ELR (cell line): ENCODE measurements at regions not wholly inside any gene's neighbourhood (a gene's known extent, or its start where the extent isn't known, plus 50 kb on each side); places are given as distances from the start of the nearest gene placed in this dataset.

Experiments
- DNase-seq: peaks from one replicate; pipeline ENCODE4 v3.0.0-alpha.2; 2015; ENCODE audit warnings: low read depth

GRCh38 chr9:109830545-109830944, 50.5 kb downstream of the PALM2AKAP2 start:
- no peak for DNase-seq

GRCh38 chr9:109831998-109832658, 52.1 kb downstream of the PALM2AKAP2 start:
- DNase-seq, result no peak

DNA sequence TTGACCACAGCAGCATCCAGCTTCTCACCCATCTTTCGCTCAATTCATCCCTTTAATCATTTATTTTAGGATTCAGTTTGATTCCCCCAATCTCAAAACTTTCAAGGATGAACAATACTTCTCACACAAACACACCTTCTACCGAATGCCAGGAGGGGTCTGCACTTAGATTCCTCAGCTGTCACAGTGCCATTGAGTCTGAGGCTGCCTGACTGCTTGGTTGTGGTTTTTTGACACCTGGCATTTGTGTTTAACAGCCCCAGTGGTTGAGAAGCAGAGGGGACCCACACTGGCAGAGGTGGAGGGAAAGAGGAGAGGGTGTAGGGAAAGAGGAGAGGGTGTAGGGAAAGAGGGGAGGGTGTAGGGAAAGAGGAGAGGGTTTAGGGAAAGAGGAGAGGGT, 54.9 kb downstream of the PALM2AKAP2 start:
- no peak for DNase-seq

GRCh38 chr9:109843641-109844040, 63.6 kb downstream of the PALM2AKAP2 start:
- no peak for DNase-seq

DNA sequence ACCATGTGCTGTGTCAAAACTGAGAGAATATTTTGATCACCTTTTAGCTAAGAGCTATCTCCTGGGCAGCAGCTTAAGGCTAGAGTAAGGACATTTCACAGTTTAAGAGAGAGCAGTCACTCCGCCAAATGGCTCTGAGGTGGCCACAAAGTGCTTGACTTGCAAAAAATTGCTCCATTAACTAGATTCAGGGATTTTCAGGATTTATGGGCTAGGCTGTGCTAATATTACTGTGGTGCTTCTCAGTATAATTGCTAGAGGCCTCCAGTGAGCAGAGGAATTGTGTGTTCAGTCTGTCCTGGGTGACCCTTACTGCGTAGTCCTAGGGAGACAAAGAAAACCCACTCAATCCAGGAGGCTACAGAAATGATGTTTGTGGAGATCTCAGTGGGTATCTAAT, 65.2 kb downstream of the PALM2AKAP2 start:
- DNase-seq, result no peak

- DNase-seq, result no peak
These were observed 66.8 kb downstream of the PALM2AKAP2 start for GRCh38 chr9:109846776-109847175.

DNA sequence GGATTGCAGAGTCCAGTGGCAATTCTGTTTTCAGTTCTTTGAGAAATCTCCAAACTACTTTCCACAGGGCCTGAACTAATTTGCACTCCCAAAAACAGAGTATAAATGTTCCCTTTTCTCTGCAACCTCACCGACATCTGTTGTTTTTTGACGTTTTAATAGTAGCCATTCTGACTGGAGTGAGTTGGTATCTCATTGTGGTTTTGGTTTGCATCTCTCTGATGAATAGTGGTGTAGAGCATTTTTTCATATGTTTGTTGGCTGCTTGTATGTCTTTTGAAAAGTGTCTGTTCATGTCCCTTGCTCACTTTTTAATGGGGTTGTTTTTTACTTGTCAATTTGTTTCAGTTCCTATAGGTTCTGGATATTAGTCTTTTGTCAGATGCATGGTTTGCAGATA, 72.6 kb downstream of the PALM2AKAP2 start:
- no peak for DNase-seq

GRCh38 chr9:109855540-109855939, 75.5 kb downstream of the PALM2AKAP2 start:
- DNase-seq, result no peak

- DNase-seq, result peak; percentile 13
These were observed 76.8 kb downstream of the PALM2AKAP2 start for GRCh38 chr9:109856785-109857184.

- no peak for DNase-seq
These were observed 77.3 kb downstream of the PALM2AKAP2 start for GRCh38 chr9:109857336-109857735.

DNA sequence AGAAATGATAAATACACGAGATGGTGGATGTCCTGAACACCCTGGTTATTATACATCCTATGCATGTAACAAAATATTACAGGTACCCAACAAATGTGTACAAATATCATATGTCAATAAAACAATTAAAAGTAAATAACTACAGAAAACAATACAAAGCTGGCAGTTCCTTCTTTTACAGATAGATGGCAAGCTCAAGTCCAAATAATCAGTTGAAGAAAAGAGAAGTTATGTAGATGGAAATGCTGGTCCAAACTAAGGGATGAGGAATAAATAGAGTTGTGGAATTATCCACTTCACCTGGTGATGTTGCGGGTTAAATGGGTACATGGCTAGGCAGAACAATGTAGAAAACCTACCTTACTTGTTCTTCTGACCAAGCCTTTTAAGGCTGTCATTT, 79.4 kb downstream of the PALM2AKAP2 start:
- peak; percentile 28 for DNase-seq

- DNase-seq, result no peak
These were observed 80.5 kb downstream of the PALM2AKAP2 start for GRCh38 chr9:109860521-109860920.

- DNase-seq, result no peak
These were observed 81.5 kb downstream of the PALM2AKAP2 start for GRCh38 chr9:109861499-109861898.

DNA sequence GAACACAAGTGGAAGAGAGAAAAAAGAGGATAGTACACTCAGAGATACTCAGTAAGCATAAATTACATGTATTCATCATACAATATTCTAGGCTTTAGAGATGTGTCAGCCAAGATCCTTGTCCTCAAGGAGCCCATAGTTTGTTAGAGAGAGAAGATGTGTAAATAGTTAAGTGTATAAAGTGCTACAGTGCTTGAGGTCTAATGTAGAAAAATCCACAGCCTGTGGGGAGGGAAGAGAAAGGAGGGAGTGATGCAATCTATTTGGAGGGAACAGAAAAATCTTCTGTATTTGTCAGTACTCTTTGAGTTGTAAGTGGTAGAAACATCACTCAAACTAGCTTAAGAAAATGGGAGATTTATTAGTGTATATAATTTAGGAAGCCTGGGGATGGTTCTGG, 81.9 kb downstream of the PALM2AKAP2 start:
- DNase-seq, result no peak

DNA sequence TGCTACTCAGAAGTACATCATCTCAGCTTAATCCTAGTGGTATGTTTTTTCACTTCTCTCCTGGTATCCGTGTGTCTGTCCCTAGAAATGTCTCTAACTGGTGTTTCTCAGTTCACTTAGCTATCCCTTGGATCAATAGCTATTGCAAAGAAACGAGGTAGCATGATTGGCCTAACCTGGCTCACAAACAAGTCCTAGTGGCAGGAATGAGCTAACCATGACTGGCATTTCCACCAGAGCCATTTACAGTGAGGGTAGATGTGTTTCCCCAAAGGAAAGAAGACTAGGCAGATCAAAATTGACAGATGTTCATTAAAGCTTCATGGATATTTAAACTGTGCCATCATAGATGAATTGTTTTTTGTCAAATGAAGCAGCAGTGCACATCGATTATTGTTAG, 82.5 kb downstream of the PALM2AKAP2 start:
- no peak for DNase-seq

GRCh38 chr9:109863961-109864360, 84.0 kb downstream of the PALM2AKAP2 start:
- no peak for DNase-seq

GRCh38 chr9:109865521-109865920, 85.5 kb downstream of the PALM2AKAP2 start:
- no peak for DNase-seq

- DNase-seq, result no peak
These were observed 88.2 kb downstream of the PALM2AKAP2 start for GRCh38 chr9:109868207-109868606.

GRCh38 chr9:109868722-109869121, 88.7 kb downstream of the PALM2AKAP2 start:
- DNase-seq, result no peak

- DNase-seq, result no peak
These were observed 90.4 kb downstream of the PALM2AKAP2 start for GRCh38 chr9:109870365-109870764.

GRCh38 chr9:109872901-109873300, 92.9 kb downstream of the PALM2AKAP2 start:
- DNase-seq, result no peak

DNA sequence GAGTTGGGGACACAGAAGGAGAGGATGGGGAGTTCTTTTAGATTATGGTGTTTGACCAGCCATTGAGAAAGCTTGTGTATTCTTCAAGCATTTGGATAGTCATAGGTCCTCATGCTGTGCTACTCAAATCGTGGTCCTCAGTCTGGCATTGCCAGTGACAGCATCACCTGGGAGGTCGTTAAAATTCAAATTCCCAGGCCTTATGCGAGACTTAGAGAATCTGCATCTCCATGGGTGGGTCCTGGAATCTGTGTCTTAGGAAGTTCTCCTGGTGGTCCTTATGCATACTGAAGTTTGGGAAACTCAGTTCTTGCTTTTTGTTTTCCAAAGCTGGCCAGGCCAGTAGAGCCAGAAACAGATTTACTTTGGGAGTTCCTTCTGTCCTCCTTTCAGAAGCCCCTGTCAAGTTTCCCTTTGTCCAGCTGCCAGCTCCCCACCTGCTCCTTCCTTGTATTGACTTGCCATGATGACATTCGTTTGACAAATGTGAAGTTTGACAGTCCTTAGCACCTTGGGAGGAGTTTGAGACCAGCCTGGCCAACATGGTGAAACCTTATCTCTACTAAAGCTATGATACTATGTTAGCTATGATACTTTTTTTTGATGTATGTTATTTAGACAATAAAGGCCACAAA, 95.6 kb downstream of the PALM2AKAP2 start:
- no peak for DNase-seq

GRCh38 chr9:109880276-109881169, 100.5 kb downstream of the PALM2AKAP2 start:
- DNase-seq, result peak; percentile 71
